Fibroblast of villous mesenchyme (primary cell): ENCODE measurements at regions not wholly inside any gene's neighbourhood (a gene's known extent, or its start where the extent isn't known, plus 50 kb on each side); places are given as distances from the start of the nearest gene placed in this dataset.

Experiments used
- DNase-seq: peaks from one replicate; pipeline ENCODE4 v3.0.0-alpha.2; 2010; ENCODE audit warnings: low read depth
- H3K4me3 ChIP-seq: 2 replicates; pipeline ENCODE4 v1.5.1; 2011; ENCODE audit warnings: low read depth, mild to moderate bottlenecking, low read length
- CTCF ChIP-seq: IDR thresholded peaks from 2 replicates; pipeline ENCODE4 v1.5.1; 2012; ENCODE audit warnings: low read depth, mild to moderate bottlenecking, low read length; ENCODE audit not compliant: insufficient read depth

DNA sequence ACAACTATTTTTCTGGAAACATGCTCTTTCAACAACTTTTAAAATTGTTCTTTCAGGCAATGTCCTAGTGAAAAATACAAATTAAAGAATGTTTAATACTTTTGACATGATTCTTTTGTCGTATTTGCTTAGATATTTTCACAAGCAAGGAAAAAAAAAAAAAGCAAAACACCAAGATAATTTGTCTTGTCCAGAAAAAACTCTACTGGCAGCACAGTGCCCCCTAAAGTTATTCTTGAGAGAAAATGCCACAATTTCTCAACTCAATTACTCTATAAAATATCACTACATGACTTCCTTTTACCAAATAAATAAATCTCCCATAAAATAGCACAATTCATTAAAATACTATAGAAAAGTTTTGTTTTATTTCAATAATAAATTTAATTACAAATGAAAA, 652.5 kb upstream of the EPHA7 start:
- DNase-seq, result no peak
- no peak for TF ChIP-seq CTCF
- no peak overlapping the region for H3K4me3 ChIP-seq

DNA sequence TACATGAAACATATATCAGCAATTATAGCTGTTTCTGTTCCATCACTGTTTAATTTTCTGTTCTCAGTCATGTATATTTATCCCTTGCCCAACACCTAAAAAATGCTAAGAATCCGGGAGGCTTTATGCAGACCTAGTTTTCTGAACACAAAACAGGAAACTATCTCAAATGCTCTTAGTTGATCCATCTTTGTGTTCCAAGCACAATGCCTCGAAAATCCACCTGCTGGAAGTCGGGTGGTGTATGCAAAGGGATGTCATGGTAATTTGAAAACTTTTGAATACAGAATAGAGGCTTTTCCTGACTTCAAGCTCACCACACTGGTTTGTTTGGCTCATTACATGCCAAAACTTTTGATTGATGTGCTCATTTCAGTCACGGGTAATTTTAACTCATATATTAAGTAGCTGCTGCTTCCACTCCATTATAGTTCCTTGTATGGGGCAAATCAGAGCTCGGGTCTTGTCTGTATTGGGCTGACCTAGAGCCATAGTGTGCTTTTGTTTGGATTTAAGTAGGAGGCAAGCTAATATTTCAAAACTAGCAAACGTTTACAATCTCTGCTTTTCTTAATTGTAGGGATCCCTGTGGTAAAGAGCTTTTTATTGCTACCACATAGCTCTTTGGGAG, 646.5 kb upstream of the EPHA7 start:
- TF ChIP-seq CTCF, result no peak
- no peak overlapping the region for H3K4me3 ChIP-seq
- DNase-seq, result no peak

- no peak overlapping the region for H3K4me3 ChIP-seq
- no peak for TF ChIP-seq CTCF
- no peak for DNase-seq
These were observed 633.4 kb upstream of the EPHA7 start for GRCh38 chr6:94052749-94053148.

DNA sequence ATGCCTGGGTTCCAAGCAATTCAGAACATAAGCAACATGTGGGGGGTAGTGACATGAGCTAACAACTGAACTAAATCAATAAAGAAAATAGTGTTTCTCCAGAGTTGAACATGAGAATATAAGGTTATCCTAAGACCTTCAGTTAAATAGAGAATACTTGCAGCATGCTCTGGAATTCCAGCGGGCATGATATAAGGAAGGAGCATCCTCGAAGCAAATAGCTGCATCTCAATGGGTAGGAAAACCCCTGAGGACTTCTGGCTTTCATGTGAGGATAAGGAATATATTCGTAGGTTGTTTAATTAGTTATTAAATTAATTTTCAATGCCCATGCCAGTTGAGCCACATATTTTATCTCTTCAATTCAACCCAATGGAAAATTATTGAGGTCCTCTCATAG, 631.2 kb upstream of the EPHA7 start:
- TF ChIP-seq CTCF, result no peak
- no peak for DNase-seq
- H3K4me3 ChIP-seq, result no peak overlapping the region

DNA sequence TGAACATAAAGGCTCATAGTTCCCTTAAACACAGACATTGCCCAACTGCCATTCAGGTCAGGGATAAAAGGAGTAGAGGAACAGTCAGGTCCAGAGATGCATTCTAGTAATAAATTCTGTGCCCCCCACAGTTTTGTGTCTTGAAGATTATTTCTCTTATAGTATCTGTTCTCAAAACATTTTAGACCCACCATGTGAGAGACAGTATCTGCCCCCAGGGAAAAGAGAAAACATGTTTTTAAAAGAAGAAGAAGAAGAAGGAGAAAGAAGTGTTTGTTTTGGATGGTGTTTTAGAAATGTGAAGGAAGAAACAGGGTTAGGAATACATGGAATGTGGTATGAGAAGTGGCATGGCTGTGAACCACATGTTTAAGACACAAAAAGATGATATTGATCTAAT, 629.6 kb upstream of the EPHA7 start:
- TF ChIP-seq CTCF, result no peak
- no peak for DNase-seq
- no peak overlapping the region for H3K4me3 ChIP-seq

GRCh38 chr6:94045099-94045829, 625.9 kb upstream of the EPHA7 start:
- DNase-seq, result no peak

More at GRCh38 chr6:94045099-94045829, 625.9 kb upstream of the EPHA7 start:
- TF ChIP-seq CTCF, result no peak
- no peak overlapping the region for H3K4me3 ChIP-seq
